HG02970 (cell line): ENCODE measurements at regions not wholly inside any gene's neighbourhood (a gene's known extent, or its start where the extent isn't known, plus 50 kb on each side); places are given as distances from the start of the nearest gene placed in this dataset.

ENCODE experiments used
- ATAC-seq: cut with Tn5 transposase; IDR thresholded peaks from one replicate; pipeline ENCODE4 v1.9.1; 2021; ENCODE audit warnings: mild to moderate bottlenecking, moderate library complexity, moderate number of reproducible peaks; ENCODE audit not compliant: unreplicated experiment, low FRiP score

- no peak for ATAC-seq
Measured at GRCh38 chr2:195319548-195320412, 337.2 kb upstream of the SLC39A10 start.

GRCh38 chr2:195319112-195319460, 337.9 kb upstream of the SLC39A10 start:
- ATAC-seq = no peak

- no peak for ATAC-seq
Measured at GRCh38 chr2:195318440-195319111, 338.4 kb upstream of the SLC39A10 start.

- no peak for ATAC-seq
Measured at GRCh38 chr2:195317550-195317949, 339.5 kb upstream of the SLC39A10 start.

GRCh38 chr2:195316486-195316885, 340.5 kb upstream of the SLC39A10 start:
- ATAC-seq = no peak

- no peak for ATAC-seq
Measured at GRCh38 chr2:195313962-195314361, 343.1 kb upstream of the SLC39A10 start.

GRCh38 chr2:195312662-195313061, 344.4 kb upstream of the SLC39A10 start:
- ATAC-seq = no peak

GRCh38 chr2:195308163-195308562, 348.9 kb upstream of the SLC39A10 start:
- no peak for ATAC-seq

- no peak for ATAC-seq
Measured at GRCh38 chr2:195307751-195308150, 349.3 kb upstream of the SLC39A10 start.

GRCh38 chr2:195304310-195304709, 352.7 kb upstream of the SLC39A10 start:
- no peak for ATAC-seq

- ATAC-seq = no peak
Measured at GRCh38 chr2:195300631-195301030, 356.4 kb upstream of the SLC39A10 start.

- ATAC-seq = no peak
Measured at GRCh38 chr2:195299600-195299999, 357.4 kb upstream of the SLC39A10 start.

- ATAC-seq = no peak
Measured at GRCh38 chr2:195296490-195296889, 360.5 kb upstream of the SLC39A10 start.

GRCh38 chr2:195289081-195289480, 367.9 kb upstream of the SLC39A10 start:
- ATAC-seq = no peak

GRCh38 chr2:195279840-195280427, 377.1 kb upstream of the SLC39A10 start:
- ATAC-seq = no peak

GRCh38 chr2:195270466-195271039, 386.5 kb upstream of the SLC39A10 start:
- ATAC-seq = no peak

GRCh38 chr2:195269220-195269619, 387.8 kb upstream of the SLC39A10 start:
- no peak for ATAC-seq

- no peak for ATAC-seq
Measured at GRCh38 chr2:195257979-195258378, 399.0 kb upstream of the SLC39A10 start.

GRCh38 chr2:195252018-195252417, 405.0 kb upstream of the SLC39A10 start:
- no peak for ATAC-seq

GRCh38 chr2:195251214-195251613, 405.8 kb upstream of the SLC39A10 start:
- no peak for ATAC-seq

GRCh38 chr2:195238826-195239225, 418.2 kb upstream of the SLC39A10 start:
- no peak for ATAC-seq
